Endothelial cell of umbilical vein (primary cell): ENCODE measurements at regions not wholly inside any gene's neighbourhood (a gene's known extent, or its start where the extent isn't known, plus 50 kb on each side); places are given as distances from the start of the nearest gene placed in this dataset.

ENCODE experiments used
- BruUV-seq: library from RNA; stranded (reverse); fragments of 400-500 nt; replicated peaks from 2 replicates; lab custom pipeline; 2021; lab: Mats Ljungman, UMichigan
- CTCF ChIA-PET: fragments of 300-600, 350-600 bp; sonication (Branson Sonifier 250); formaldehyde crosslinking; loops from one replicate; lab custom pipeline; 2021; ENCODE audit warnings: antibody characterized with exemption, inconsistent platforms; lab: Charles Lee
- POLR2A ChIA-PET: fragments of 300-600, 350-600 bp; sonication (Branson Sonifier 250); formaldehyde crosslinking; loops from one replicate; lab custom pipeline; 2021; ENCODE audit warnings: antibody characterized with exemption, inconsistent platforms; lab: Charles Lee
- DNase-seq: peaks from one replicate; pipeline ENCODE4 v3.0.0-alpha.2; 2011; ENCODE audit warnings: low read depth, low spot score
- FAIRE-seq: peaks from 2 replicates; lab custom pipeline; 2011; peaks lifted over from hg19 to GRCh38; lab: Jason Lieb, UNC
- H2AFZ ChIP-seq: 2 replicates; pipeline ENCODE4 v1.6.0; 2012; ENCODE audit warnings: low read depth, low read length, control low read depth, inconsistent platforms
- H3K27ac ChIP-seq: 2 replicates; pipeline ENCODE4 v1.5.1; 2011; ENCODE audit warnings: low read depth, mild to moderate bottlenecking, control low read depth, low read length, moderate library complexity; ENCODE audit not compliant: insufficient read depth
- H3K27me3 ChIP-seq, 2 experiments: 2 replicates each; pipeline versions ENCODE4 v1.6.0 to v1.6.1; 2011; ENCODE audit warnings: low read length in 2 of 2, mixed read lengths in 1 of 2; ENCODE audit not compliant: control insufficient read depth in 2 of 2, insufficient read depth in 2 of 2
- H3K36me3 ChIP-seq, 2 experiments: 2 replicates in 1 of 2; 3 replicates in 1 of 2; pipeline ENCODE4 v1.5.1; 2011; ENCODE audit warnings: low read length in 2 of 2, mild to moderate bottlenecking in 1 of 2, moderate library complexity in 1 of 2; ENCODE audit not compliant: control insufficient read depth in 2 of 2, insufficient read depth in 2 of 2; ENCODE audit errors: extremely low read depth in 1 of 2
- H3K4me1 ChIP-seq: 3 replicates; pipeline ENCODE4 v1.5.1; 2011; ENCODE audit warnings: mild to moderate bottlenecking, low read length; ENCODE audit not compliant: control insufficient read depth, insufficient read depth; ENCODE audit errors: extremely low read depth
- H3K4me2 ChIP-seq: 2 replicates; pipeline ENCODE4 v1.6.1; 2011; ENCODE audit warnings: low read length, control low read depth, mixed read lengths; ENCODE audit not compliant: insufficient read depth
- H3K4me3 ChIP-seq, 3 experiments: fragments of 200-600 bp in 1 of 3; sonication (generic), shearing (Covaris generic) in 1 of 3; replicated peaks in 1 of 3; 2 replicates each; pipeline ENCODE4 v1.5.1; 2011 to 2016; ENCODE audit warnings: control low read depth in 3 of 3, low read length in 3 of 3, mild to moderate bottlenecking in 2 of 3, inconsistent platforms in 1 of 3, low read depth in 1 of 3, moderate library complexity in 1 of 3; ENCODE audit not compliant: insufficient read depth in 1 of 3
- H3K79me2 ChIP-seq: 2 replicates; pipeline ENCODE4 v1.6.0; 2012; ENCODE audit warnings: low read length, inconsistent platforms; ENCODE audit not compliant: control insufficient read depth, insufficient read depth
- H3K9ac ChIP-seq: replicated peaks from 2 replicates; pipeline ENCODE3; 2011; ENCODE audit warnings: low read length, control low read depth; ENCODE audit not compliant: insufficient read depth; ENCODE audit errors: extremely low read depth
- H3K9me1 ChIP-seq: replicated peaks from 3 replicates; pipeline ENCODE4 v1.6.0; 2011; ENCODE audit warnings: mild to moderate bottlenecking, low read length; ENCODE audit not compliant: control insufficient read depth, insufficient read depth; ENCODE audit errors: extremely low read depth
- H3K9me3 ChIP-seq: replicated peaks from 2 replicates; pipeline ENCODE4 v1.5.1; 2012; ENCODE audit warnings: low read length, inconsistent platforms; ENCODE audit not compliant: control insufficient read depth, insufficient read depth
- H4K20me1 ChIP-seq: replicated peaks from 2 replicates; pipeline ENCODE3; 2011; ENCODE audit warnings: mild to moderate bottlenecking, low read length; ENCODE audit not compliant: control insufficient read depth, insufficient read depth; ENCODE audit errors: extremely low read depth
- EZH2 ChIP-seq: IDR thresholded peaks from 2 replicates; pipeline ENCODE4 v1.6.1; 2012; ENCODE audit warnings: borderline replicate concordance, low read depth, mild to moderate bottlenecking, moderate library complexity, low read length, inconsistent platforms; ENCODE audit not compliant: severe bottlenecking
- FOS ChIP-seq: IDR thresholded peaks from 2 replicates; pipeline ENCODE4 v1.6.1; 2011; ENCODE audit warnings: mild to moderate bottlenecking, low read length, moderate library complexity, borderline replicate concordance; ENCODE audit not compliant: insufficient read depth
- GATA2 ChIP-seq: IDR thresholded peaks from 2 replicates; pipeline ENCODE4 v1.7.0; 2011; ENCODE audit warnings: low read depth, mild to moderate bottlenecking, moderate library complexity, mixed read lengths, low read length; ENCODE audit not compliant: insufficient read length, insufficient read depth
- JUN ChIP-seq: IDR thresholded peaks from 2 replicates; pipeline ENCODE4 v1.6.1; 2011; ENCODE audit warnings: borderline replicate concordance, low read depth; ENCODE audit not compliant: insufficient read length, insufficient read depth
- MYC ChIP-seq: IDR thresholded peaks from one replicate; pipeline ENCODE4 v1.6.1; 2011; ENCODE audit warnings: mild to moderate bottlenecking, low read depth, low read length
- POLR2A ChIP-seq: IDR thresholded peaks from 2 replicates; pipeline ENCODE4 v1.6.1; 2012; ENCODE audit warnings: low read depth, mild to moderate bottlenecking, control low read depth, low read length
- POLR2AphosphoS5 ChIP-seq: IDR thresholded peaks from 2 replicates; pipeline ENCODE4 v1.6.1; 2012; ENCODE audit warnings: low read depth, mild to moderate bottlenecking, control low read depth, low read length, moderate library complexity; ENCODE audit not compliant: insufficient read depth
- dilution Hi-C: fragments of 300-500 bp; cut with MboI; formaldehyde crosslinking; loops from one replicate; pipeline ENCODE4 v1.15.0; 2019; ENCODE audit warnings: low sequenced_read_pairs; ENCODE audit not compliant: extremely low pct_ligation_motif_present
- intact Hi-C: fragments of 100-400 bp; cut with micrococcal nuclease; formaldehyde crosslinking; loops from one replicate; pipeline ENCODE4 v1.10.0; 2022
- TF ChIP-seq, protein P1 (sequence below): IDR thresholded peaks from 2 replicates; pipeline ENCODE4 v1.6.1; 2011; ENCODE audit not compliant: insufficient read depth, insufficient read length
- TF ChIP-seq, protein P2 (sequence below), 2 donors: IDR thresholded peaks; 1 replicate in 1 of 2; 2 replicates in 1 of 2; pipeline ENCODE4 v1.5.1; 2011; ENCODE audit warnings: low read length in 2 of 2, mild to moderate bottlenecking in 2 of 2, moderate library complexity in 2 of 2, control low read depth in 1 of 2, inconsistent platforms in 1 of 2, low read depth in 1 of 2; ENCODE audit not compliant: insufficient read depth in 1 of 2; ENCODE audit errors: extremely low read depth in 1 of 2

DNA sequence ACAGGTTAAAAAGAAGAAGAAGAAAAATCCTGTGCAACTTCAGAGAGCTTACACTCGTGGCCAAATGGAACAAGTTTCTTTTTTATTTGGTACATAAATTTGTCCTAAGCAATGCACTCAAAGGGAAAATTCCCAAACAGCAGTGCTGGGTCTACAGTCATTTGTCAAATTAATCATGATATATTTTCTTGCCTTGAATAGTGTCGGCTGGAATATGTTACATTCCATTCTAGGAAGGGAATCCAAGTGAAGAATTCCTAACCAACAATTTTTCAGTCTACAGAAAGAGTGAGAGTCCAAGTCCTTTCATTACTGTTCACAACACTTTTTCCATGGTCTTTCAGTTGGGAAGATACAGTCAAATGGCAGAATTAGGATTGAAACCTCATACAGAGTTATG, 63.9 kb downstream of the HAND2 start:
- TF ChIP-seq, protein P1, sequence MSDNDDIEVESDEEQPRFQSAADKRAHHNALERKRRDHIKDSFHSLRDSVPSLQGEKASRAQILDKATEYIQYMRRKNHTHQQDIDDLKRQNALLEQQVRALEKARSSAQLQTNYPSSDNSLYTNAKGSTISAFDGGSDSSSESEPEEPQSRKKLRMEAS: no peak
- H3K9me3 ChIP-seq: no peaks in the 10 kb centered on the region
- no peak overlapping the region for H2AFZ ChIP-seq
- H4K20me1 ChIP-seq: no peaks in the 10 kb centered on the region
- no peaks in the 10 kb centered on the region for H3K9me1 ChIP-seq
- no peak overlapping the region for H3K9ac ChIP-seq
- no peaks in the 10 kb centered on the region for H3K79me2 ChIP-seq
- H3K4me1 ChIP-seq: no peaks in the 10 kb centered on the region
- intact Hi-C loops: no loop called here
- CTCF ChIA-PET: no interaction called here
- POLR2A ChIA-PET: no interaction called here
- FAIRE-seq (no peak), DNase-seq (no peak)
- no TSS peak for BruUV-seq
- H3K4me3 ChIP-seq: no peak overlapping the region
- dilution Hi-C loops: no loop called here
- H3K36me3 ChIP-seq: no peaks in the 10 kb centered on the region
- H3K27me3 ChIP-seq: no peaks in the 10 kb centered on the region
- no peak overlapping the region for H3K27ac ChIP-seq
- no peak overlapping the region for H3K4me2 ChIP-seq

DNA sequence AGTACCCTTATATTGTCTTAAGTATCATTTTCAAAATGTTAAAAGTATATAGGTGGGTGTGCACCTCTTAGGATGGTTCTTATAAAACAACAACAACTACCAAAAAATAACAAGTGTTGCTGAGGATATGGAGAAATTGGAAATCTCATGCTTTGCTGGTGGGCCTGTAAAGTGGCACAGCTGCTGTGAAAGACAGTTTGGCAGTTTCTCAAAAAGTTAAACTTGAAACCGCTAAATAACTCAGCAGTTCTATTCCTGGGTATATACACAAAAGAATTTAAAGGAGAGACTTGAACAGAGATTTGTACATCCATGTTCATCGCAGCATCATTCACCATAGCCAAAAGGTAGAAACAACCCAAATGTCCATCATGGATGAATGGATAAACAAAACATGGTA, 65.5 kb downstream of the HAND2 start:
- H3K27ac ChIP-seq: no peak overlapping the region
- POLR2A ChIA-PET: no interaction called here

More for the DNA sequence above, 65.5 kb downstream of the HAND2 start:
- no peak overlapping the region for H3K9ac ChIP-seq
- no peak for DNase-seq
- no peaks in the 10 kb centered on the region for H3K9me1 ChIP-seq
- no peaks in the 10 kb centered on the region for H4K20me1 ChIP-seq
- dilution Hi-C loops (no loop called here), intact Hi-C loops (no loop called here)
- H3K36me3 ChIP-seq: no peaks in the 10 kb centered on the region
- no peaks in the 10 kb centered on the region for H3K9me3 ChIP-seq
- BruUV-seq: no TSS peak
- H3K4me1 ChIP-seq: no peaks in the 10 kb centered on the region
- no peak overlapping the region for H3K4me2 ChIP-seq
- TF ChIP-seq POLR2A (no peak), FOS (no peak), EZH2 (no peak), JUN (no peak), GATA2 (no peak), MYC (no peak), POLR2AphosphoS5 (no peak)
- TF ChIP-seq, protein P2, sequence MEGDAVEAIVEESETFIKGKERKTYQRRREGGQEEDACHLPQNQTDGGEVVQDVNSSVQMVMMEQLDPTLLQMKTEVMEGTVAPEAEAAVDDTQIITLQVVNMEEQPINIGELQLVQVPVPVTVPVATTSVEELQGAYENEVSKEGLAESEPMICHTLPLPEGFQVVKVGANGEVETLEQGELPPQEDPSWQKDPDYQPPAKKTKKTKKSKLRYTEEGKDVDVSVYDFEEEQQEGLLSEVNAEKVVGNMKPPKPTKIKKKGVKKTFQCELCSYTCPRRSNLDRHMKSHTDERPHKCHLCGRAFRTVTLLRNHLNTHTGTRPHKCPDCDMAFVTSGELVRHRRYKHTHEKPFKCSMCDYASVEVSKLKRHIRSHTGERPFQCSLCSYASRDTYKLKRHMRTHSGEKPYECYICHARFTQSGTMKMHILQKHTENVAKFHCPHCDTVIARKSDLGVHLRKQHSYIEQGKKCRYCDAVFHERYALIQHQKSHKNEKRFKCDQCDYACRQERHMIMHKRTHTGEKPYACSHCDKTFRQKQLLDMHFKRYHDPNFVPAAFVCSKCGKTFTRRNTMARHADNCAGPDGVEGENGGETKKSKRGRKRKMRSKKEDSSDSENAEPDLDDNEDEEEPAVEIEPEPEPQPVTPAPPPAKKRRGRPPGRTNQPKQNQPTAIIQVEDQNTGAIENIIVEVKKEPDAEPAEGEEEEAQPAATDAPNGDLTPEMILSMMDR (IDR thresholded peaks at IDR 0.05; ENCODE audit: extremely low read depth in 1 of 2, insufficient read depth in 1 of 2, low read depth in 1 of 2, low read length in 2 of 2): no peak
- TF ChIP-seq, protein P1: no peak
- CTCF ChIA-PET: no interaction called here
- no peak overlapping the region for H2AFZ ChIP-seq
- H3K79me2 ChIP-seq: no peaks in the 10 kb centered on the region
- no peak overlapping the region for H3K4me3 ChIP-seq
- H3K27me3 ChIP-seq: no peaks in the 10 kb centered on the region
- FAIRE-seq: no peak
